BLaER1 (cell line): ENCODE measurements at regions not wholly inside any gene's neighbourhood (a gene's known extent, or its start where the extent isn't known, plus 50 kb on each side); places are given as distances from the start of the nearest gene placed in this dataset.

Source experiments
- H3K27ac ChIP-seq: shearing (Covaris generic); formaldehyde crosslinking; 2 replicates; pipeline ENCODE4 v1.8.1; 2022
- H3K27me3 ChIP-seq: shearing (Covaris generic); formaldehyde crosslinking; 2 replicates; pipeline ENCODE4 v1.8.1; 2022
- H3K36me3 ChIP-seq: shearing (Covaris generic); formaldehyde crosslinking; 2 replicates; pipeline ENCODE4 v1.8.1; 2022
- H3K4me1 ChIP-seq: shearing (Covaris generic); formaldehyde crosslinking; 2 replicates; pipeline ENCODE4 v1.8.1; 2022
- H3K4me2 ChIP-seq: shearing (Covaris generic); formaldehyde crosslinking; 2 replicates; pipeline ENCODE4 v1.8.1; 2022
- H3K4me3 ChIP-seq: shearing (Covaris generic); formaldehyde crosslinking; 2 replicates; pipeline ENCODE4 v1.8.1; 2022
- H3K9ac ChIP-seq: shearing (Covaris generic); formaldehyde crosslinking; 2 replicates; pipeline ENCODE4 v1.8.1; 2022
- H3K9me3 ChIP-seq: shearing (Covaris generic); formaldehyde crosslinking; 2 replicates; pipeline ENCODE4 v1.8.1; 2022
- H4K20me1 ChIP-seq: shearing (Covaris generic); formaldehyde crosslinking; 2 replicates; pipeline ENCODE4 v1.8.1; 2022
- Cebpa-rat ChIP-seq: shearing (Covaris generic); IDR thresholded peaks from 2 replicates; pipeline ENCODE4 v1.8.1; 2022

- Histone ChIP-seq H3K27ac (no peak overlapping the region), H3K4me3 (no peak overlapping the region), H3K4me1 (no peaks in the 10 kb centered on the region), H3K4me2 (no peak overlapping the region), H3K36me3 (no peaks in the 10 kb centered on the region), H3K9ac (no peak overlapping the region), H3K27me3 (no peaks in the 10 kb centered on the region), H4K20me1 (no peaks in the 10 kb centered on the region), H3K9me3 (no peaks in the 10 kb centered on the region)
- no peak for TF ChIP-seq Cebpa-rat
These were observed 86.3 kb upstream of the PRICKLE2 start for GRCh38 chr3:64311424-64312061.

- Histone ChIP-seq H4K20me1 (no peaks in the 10 kb centered on the region), H3K27ac (no peak overlapping the region), H3K4me2 (no peak overlapping the region), H3K36me3 (no peaks in the 10 kb centered on the region), H3K9me3 (no peaks in the 10 kb centered on the region; the same call in 1 of the 2 replicates), H3K27me3 (no peaks in the 10 kb centered on the region), H3K9ac (no peak overlapping the region), H3K4me1 (no peaks in the 10 kb centered on the region), H3K4me3 (no peak overlapping the region)
- no peak for TF ChIP-seq Cebpa-rat
These were observed 83.7 kb upstream of the PRICKLE2 start for GRCh38 chr3:64308931-64309330.

- Histone ChIP-seq H3K4me3 (no peak overlapping the region), H3K9me3 (no peaks in the 10 kb centered on the region; the same call in 1 of the 2 replicates)
These were observed 81.5 kb upstream of the PRICKLE2 start for GRCh38 chr3:64306745-64307144.

GRCh38 chr3:64305731-64306130 is 80.5 kb upstream of the PRICKLE2 start:
- Histone ChIP-seq H3K4me2 (no peak overlapping the region), H3K4me3 (no peak overlapping the region), H3K9ac (no peak overlapping the region), H3K27me3 (no peaks in the 10 kb centered on the region), H4K20me1 (no peaks in the 10 kb centered on the region), H3K4me1 (no peaks in the 10 kb centered on the region), H3K9me3 (no peaks in the 10 kb centered on the region; the same call in 1 of the 2 replicates), H3K36me3 (no peaks in the 10 kb centered on the region), H3K27ac (no peak overlapping the region)
- TF ChIP-seq Cebpa-rat, result no peak

More at GRCh38 chr3:64306745-64307144, 81.5 kb upstream of the PRICKLE2 start:
- no peak overlapping the region for H3K27ac ChIP-seq
- no peak overlapping the region for H3K4me2 ChIP-seq
- H4K20me1 ChIP-seq, result no peaks in the 10 kb centered on the region
- no peaks in the 10 kb centered on the region for H3K27me3 ChIP-seq
- H3K4me1 ChIP-seq, result no peaks in the 10 kb centered on the region
- no peaks in the 10 kb centered on the region for H3K36me3 ChIP-seq
- no peak for TF ChIP-seq Cebpa-rat
- H3K9ac ChIP-seq, result no peak overlapping the region

GRCh38 chr3:64304828-64305410 is 79.7 kb upstream of the PRICKLE2 start:
- TF ChIP-seq Cebpa-rat, result no peak
- no peaks in the 10 kb centered on the region; the same call in 1 of the 2 replicates for H3K9me3 ChIP-seq
- H4K20me1 ChIP-seq, result no peaks in the 10 kb centered on the region
- H3K36me3 ChIP-seq, result no peaks in the 10 kb centered on the region
- no peaks in the 10 kb centered on the region for H3K27me3 ChIP-seq
- no peak overlapping the region for H3K4me2 ChIP-seq
- H3K4me3 ChIP-seq, result no peak overlapping the region
- H3K9ac ChIP-seq, result no peak overlapping the region
- H3K27ac ChIP-seq, result no peak overlapping the region
- H3K4me1 ChIP-seq, result no peaks in the 10 kb centered on the region

GRCh38 chr3:64303881-64304280 is 78.6 kb upstream of the PRICKLE2 start:
- TF ChIP-seq Cebpa-rat, result no peak
- Histone ChIP-seq H3K4me2 (no peak overlapping the region), H3K4me1 (no peaks in the 10 kb centered on the region), H3K27me3 (no peaks in the 10 kb centered on the region), H3K27ac (no peak overlapping the region), H3K4me3 (no peak overlapping the region), H3K9me3 (no peaks in the 10 kb centered on the region; the same call in 1 of the 2 replicates), H4K20me1 (no peaks in the 10 kb centered on the region), H3K9ac (no peak overlapping the region), H3K36me3 (no peaks in the 10 kb centered on the region)

GRCh38 chr3:64303401-64303800 is 78.1 kb upstream of the PRICKLE2 start:
- Histone ChIP-seq H3K9ac (no peak overlapping the region), H3K27ac (no peak overlapping the region), H3K4me1 (no peaks in the 10 kb centered on the region), H3K9me3 (no peaks in the 10 kb centered on the region; the same call in 1 of the 2 replicates), H3K27me3 (no peaks in the 10 kb centered on the region), H4K20me1 (no peaks in the 10 kb centered on the region), H3K4me2 (no peak overlapping the region), H3K36me3 (no peaks in the 10 kb centered on the region), H3K4me3 (no peak overlapping the region)
- TF ChIP-seq Cebpa-rat, result no peak

GRCh38 chr3:64301476-64301875 is 76.2 kb upstream of the PRICKLE2 start:
- Histone ChIP-seq H3K4me1 (no peaks in the 10 kb centered on the region), H3K27ac (no peak overlapping the region), H3K4me3 (no peak overlapping the region), H3K4me2 (no peak overlapping the region), H3K9me3 (peaks cover 13% of the 10 kb centered on the region), H4K20me1 (no peaks in the 10 kb centered on the region), H3K27me3 (no peaks in the 10 kb centered on the region), H3K9ac (no peak overlapping the region), H3K36me3 (no peaks in the 10 kb centered on the region)
- no peak for TF ChIP-seq Cebpa-rat

GRCh38 chr3:64300790-64301423 is 75.6 kb upstream of the PRICKLE2 start:
- TF ChIP-seq Cebpa-rat, result no peak
- H3K4me2 ChIP-seq, result no peak overlapping the region
- no peak overlapping the region for H3K27ac ChIP-seq
- no peaks in the 10 kb centered on the region for H3K4me1 ChIP-seq
- no peak overlapping the region for H3K9ac ChIP-seq
- no peaks in the 10 kb centered on the region for H3K36me3 ChIP-seq
- peaks cover 14% of the 10 kb centered on the region for H3K9me3 ChIP-seq
- no peaks in the 10 kb centered on the region for H3K27me3 ChIP-seq
- H3K4me3 ChIP-seq, result no peak overlapping the region
- H4K20me1 ChIP-seq, result no peaks in the 10 kb centered on the region

GRCh38 chr3:64299206-64299605 is 73.9 kb upstream of the PRICKLE2 start:
- Histone ChIP-seq H3K27me3 (no peaks in the 10 kb centered on the region), H3K4me3 (no peak overlapping the region), H3K9me3 (peaks cover 14% of the 10 kb centered on the region), H3K27ac (no peak overlapping the region), H4K20me1 (no peaks in the 10 kb centered on the region), H3K36me3 (no peaks in the 10 kb centered on the region), H3K4me1 (no peaks in the 10 kb centered on the region), H3K9ac (no peak overlapping the region), H3K4me2 (no peak overlapping the region)
- no peak for TF ChIP-seq Cebpa-rat
